Trophoblast cell (in vitro differentiated cells and primary cell): ENCODE measurements at regions not wholly inside any gene's neighbourhood (a gene's known extent, or its start where the extent isn't known, plus 50 kb on each side); places are given as distances from the start of the nearest gene placed in this dataset.

Experiments
- DNase-seq, 2 donors: peaks; one replicate each; pipeline ENCODE4 v3.0.0-alpha.2; 2016
- H2AFZ ChIP-seq: 2 replicates; pipeline ENCODE4 v1.6.1; 2013; ENCODE audit warnings: low read length, moderate library complexity, mild to moderate bottlenecking; ENCODE audit not compliant: insufficient read depth, poor library complexity
- H2AK5ac ChIP-seq: 2 replicates; pipeline ENCODE4 v1.6.1; 2013; ENCODE audit warnings: mild to moderate bottlenecking, low read length
- H2BK120ac ChIP-seq: 2 replicates; pipeline ENCODE4 v1.6.1; 2013; ENCODE audit warnings: low read length, mild to moderate bottlenecking, moderate library complexity; ENCODE audit not compliant: insufficient read depth, poor library complexity
- H2BK12ac ChIP-seq: 2 replicates; pipeline ENCODE4 v1.6.1; 2013; ENCODE audit warnings: mild to moderate bottlenecking, low read length, moderate library complexity
- H2BK5ac ChIP-seq: 2 replicates; pipeline ENCODE4 v1.6.1; 2013; ENCODE audit warnings: low read length, low read depth, moderate library complexity, mild to moderate bottlenecking; ENCODE audit not compliant: poor library complexity
- H3K14ac ChIP-seq: 2 replicates; pipeline ENCODE4 v1.6.1; 2013; ENCODE audit warnings: mild to moderate bottlenecking, low read length
- H3K18ac ChIP-seq: 2 replicates; pipeline ENCODE4 v1.6.1; 2013; ENCODE audit warnings: mild to moderate bottlenecking, low read length
- H3K23ac ChIP-seq: 2 replicates; pipeline ENCODE4 v1.6.1; 2013; ENCODE audit warnings: low read length
- H3K27ac ChIP-seq: 2 replicates; pipeline ENCODE4 v1.5.1; 2013; ENCODE audit warnings: low read depth, mild to moderate bottlenecking, inconsistent platforms, low read length, moderate library complexity
- H3K27me3 ChIP-seq: 2 replicates; pipeline ENCODE4 v1.6.1; 2013; ENCODE audit warnings: inconsistent platforms, mild to moderate bottlenecking, low read length, moderate library complexity; ENCODE audit not compliant: insufficient read depth
- H3K36me3 ChIP-seq, 2 experiments: 1 replicate in 1 of 2; 2 replicates in 1 of 2; pipeline ENCODE4 v1.6.1; 2013; ENCODE audit warnings: low read length in 2 of 2, mild to moderate bottlenecking in 2 of 2, moderate library complexity in 1 of 2; ENCODE audit not compliant: insufficient read depth in 2 of 2, control insufficient read depth in 1 of 2
- H3K4ac ChIP-seq: 2 replicates; pipeline ENCODE4 v1.6.1; 2013; ENCODE audit warnings: low read depth, mild to moderate bottlenecking, low read length, moderate library complexity
- H3K4me1 ChIP-seq, 2 experiments: 1 replicate in 1 of 2; 2 replicates in 1 of 2; pipeline ENCODE4 v1.6.1; 2013; ENCODE audit warnings: low read length in 2 of 2, mild to moderate bottlenecking in 2 of 2, moderate library complexity in 1 of 2; ENCODE audit not compliant: insufficient read depth in 2 of 2, control insufficient read depth in 1 of 2
- H3K4me2 ChIP-seq: 2 replicates; pipeline ENCODE4 v1.6.1; 2013; ENCODE audit warnings: inconsistent platforms, mild to moderate bottlenecking, low read length, moderate library complexity
- H3K4me3 ChIP-seq: 2 replicates; pipeline ENCODE4 v1.5.1; 2013; ENCODE audit warnings: mild to moderate bottlenecking, low read depth, low read length, inconsistent platforms
- H3K79me1 ChIP-seq: one replicate; pipeline ENCODE4 v1.6.1; 2013; ENCODE audit warnings: low read length
- H3K79me2 ChIP-seq: 2 replicates; pipeline ENCODE4 v1.6.1; 2013; ENCODE audit warnings: low read length, mild to moderate bottlenecking; ENCODE audit not compliant: control insufficient read depth, insufficient read depth, poor library complexity
- H3K9ac ChIP-seq: 2 replicates; pipeline ENCODE4 v1.6.1; 2013; ENCODE audit warnings: mild to moderate bottlenecking, low read length
- H3K9me3 ChIP-seq: 2 replicates; pipeline ENCODE4 v1.6.1; 2013; ENCODE audit warnings: low read depth, mild to moderate bottlenecking, control low read depth, inconsistent platforms, low read length; ENCODE audit not compliant: insufficient read depth
- H4K12ac ChIP-seq: 2 replicates; pipeline ENCODE4 v1.6.1; 2013; ENCODE audit warnings: low read depth, mild to moderate bottlenecking, low read length, moderate library complexity
- H4K8ac ChIP-seq: 2 replicates; pipeline ENCODE4 v1.6.1; 2013; ENCODE audit warnings: low read depth, mild to moderate bottlenecking, low read length, moderate library complexity
- H4K91ac ChIP-seq: one replicate; pipeline ENCODE4 v1.6.1; 2013; ENCODE audit warnings: low read depth, mild to moderate bottlenecking, low read length, moderate library complexity
- WGBS: extraction: QIAGEN DNeasy Blood & Tissue Kit; methylation state at CpG from one replicate; pipeline ENCODE4 v1.1.7; 2013; ENCODE audit warnings: missing lambda C conversion rate; ENCODE audit not compliant: insufficient read length, insufficient coverage; ENCODE audit errors: extremely low coverage; 5-methylcytosine and 5-hydroxymethylcytosine counted together

DNA sequence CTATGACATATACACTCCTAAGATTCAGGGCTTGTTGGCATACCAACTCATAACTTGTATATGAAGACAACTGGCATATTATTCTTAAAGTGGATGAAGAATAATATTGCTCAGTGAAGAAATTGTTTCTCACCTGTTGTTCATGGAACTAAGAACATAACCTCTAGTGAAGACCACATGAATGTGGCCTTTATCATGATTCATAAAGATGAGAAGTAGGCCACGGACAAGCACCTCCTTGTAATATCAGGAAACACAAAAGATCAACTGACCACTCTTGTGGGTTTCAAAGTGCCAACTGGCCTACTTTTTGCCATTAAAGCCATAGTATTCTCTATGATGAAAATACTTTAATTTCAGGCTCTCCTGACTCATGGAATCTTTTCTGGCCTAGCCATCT is 407.4 kb downstream of the GRB14 start:
- H3K79me2 ChIP-seq, result no peaks in the 10 kb centered on the region
- no peak overlapping the region for H4K12ac ChIP-seq
- no peak overlapping the region for H3K23ac ChIP-seq
- H2BK120ac ChIP-seq, result no peak overlapping the region
- H2BK12ac ChIP-seq, result no peak overlapping the region
- no peaks in the 10 kb centered on the region for H3K36me3 ChIP-seq
- DNase-seq, result no peak
- no peak overlapping the region for H4K91ac ChIP-seq
- H3K18ac ChIP-seq, result no peak overlapping the region
- no CpG with 5 or more reads among the region's 1 CpG for WGBS
- no peaks in the 10 kb centered on the region for H3K4me1 ChIP-seq
- no peaks in the 10 kb centered on the region for H3K9me3 ChIP-seq
- no peak overlapping the region for H3K14ac ChIP-seq
- no peak overlapping the region for H4K8ac ChIP-seq
- H3K9ac ChIP-seq, result no peak overlapping the region
- no peak overlapping the region for H3K4me3 ChIP-seq
- no peaks in the 10 kb centered on the region for H3K79me1 ChIP-seq
- no peak overlapping the region for H2AFZ ChIP-seq
- no peaks in the 10 kb centered on the region for H3K27me3 ChIP-seq
- no peak overlapping the region for H3K4ac ChIP-seq
- no peak overlapping the region for H2BK5ac ChIP-seq
- H2AK5ac ChIP-seq, result no peak overlapping the region
- no peak overlapping the region for H3K27ac ChIP-seq
- no peak overlapping the region for H3K4me2 ChIP-seq

- no peaks in the 10 kb centered on the region for H3K4me1 ChIP-seq
- no peak overlapping the region for H2AFZ ChIP-seq
- no peaks in the 10 kb centered on the region for H3K9me3 ChIP-seq
- H3K4me3 ChIP-seq, result no peak overlapping the region
- H3K14ac ChIP-seq, result no peak overlapping the region
- no peak overlapping the region for H3K27ac ChIP-seq
- H2AK5ac ChIP-seq, result no peak overlapping the region
- no peaks in the 10 kb centered on the region for H3K36me3 ChIP-seq
- no peaks in the 10 kb centered on the region for H3K27me3 ChIP-seq
- WGBS, result no CpG with 5 or more reads among the region's 1 CpG
- H2BK12ac ChIP-seq, result no peak overlapping the region
- H3K79me1 ChIP-seq, result no peaks in the 10 kb centered on the region
- no peaks in the 10 kb centered on the region for H3K79me2 ChIP-seq
- peak; percentile 26 to 58 for DNase-seq
- no peak overlapping the region for H2BK5ac ChIP-seq
- H3K23ac ChIP-seq, result no peak overlapping the region
- H4K8ac ChIP-seq, result no peak overlapping the region
- H2BK120ac ChIP-seq, result no peak overlapping the region
- H3K4me2 ChIP-seq, result no peak overlapping the region
- H3K4ac ChIP-seq, result no peak overlapping the region
- no peak overlapping the region for H3K9ac ChIP-seq
- no peak overlapping the region for H4K12ac ChIP-seq
- H3K18ac ChIP-seq, result no peak overlapping the region
- no peak overlapping the region for H4K91ac ChIP-seq
Measured at GRCh38 chr2:164205347-164205746, 415.9 kb downstream of the GRB14 start.

DNA sequence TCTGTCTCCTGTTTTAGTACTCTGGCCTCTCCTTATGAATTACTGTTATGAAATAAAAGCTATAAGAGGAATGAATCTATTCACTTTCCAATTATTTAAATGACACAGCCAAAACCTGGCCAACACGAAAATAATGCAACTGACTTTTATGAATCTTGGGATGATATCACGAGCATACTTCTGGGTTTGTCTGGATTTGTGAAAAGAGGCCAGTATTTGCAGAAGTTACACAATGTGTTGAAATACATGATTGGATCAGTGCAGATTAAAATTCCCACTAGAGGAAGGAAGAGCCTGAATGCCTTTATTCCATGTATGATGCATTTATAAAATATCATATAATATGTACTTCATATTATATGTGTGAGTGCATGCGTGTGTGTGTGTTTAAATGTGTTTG is 418.2 kb downstream of the GRB14 start:
- Histone ChIP-seq H2AFZ (no peak overlapping the region), H3K4ac (no peak overlapping the region), H2BK120ac (no peak overlapping the region), H2BK5ac (no peak overlapping the region), H3K79me1 (no peaks in the 10 kb centered on the region), H3K4me1 (no peaks in the 10 kb centered on the region), H3K79me2 (no peaks in the 10 kb centered on the region), H3K9ac (no peak overlapping the region), H3K27me3 (no peaks in the 10 kb centered on the region), H3K9me3 (no peaks in the 10 kb centered on the region), H2AK5ac (no peak overlapping the region), H4K8ac (no peak overlapping the region), H4K91ac (no peak overlapping the region), H3K4me3 (no peak overlapping the region), H3K23ac (no peak overlapping the region), H3K14ac (no peak overlapping the region), H3K18ac (no peak overlapping the region), H3K27ac (no peak overlapping the region), H4K12ac (no peak overlapping the region), H2BK12ac (no peak overlapping the region), H3K36me3 (no peaks in the 10 kb centered on the region), H3K4me2 (no peak overlapping the region)
- no peak for DNase-seq
- WGBS, result no CpG with 5 or more reads among the region's 3 CpGs

- no peak overlapping the region for H3K14ac ChIP-seq
- H3K79me1 ChIP-seq, result no peaks in the 10 kb centered on the region
- H2AK5ac ChIP-seq, result no peak overlapping the region
- no peaks in the 10 kb centered on the region for H3K36me3 ChIP-seq
- H4K91ac ChIP-seq, result no peak overlapping the region
- H2BK12ac ChIP-seq, result no peak overlapping the region
- no peaks in the 10 kb centered on the region for H3K27me3 ChIP-seq
- H3K18ac ChIP-seq, result no peak overlapping the region
- H3K23ac ChIP-seq, result no peak overlapping the region
- no peak overlapping the region for H4K12ac ChIP-seq
- H4K8ac ChIP-seq, result no peak overlapping the region
- no peak overlapping the region for H3K9ac ChIP-seq
- no peak overlapping the region for H3K4me3 ChIP-seq
- H2BK5ac ChIP-seq, result no peak overlapping the region
- no peak overlapping the region for H3K4me2 ChIP-seq
- no peaks in the 10 kb centered on the region for H3K4me1 ChIP-seq
- no peak overlapping the region for H3K4ac ChIP-seq
- H2AFZ ChIP-seq, result no peak overlapping the region
- H3K79me2 ChIP-seq, result no peaks in the 10 kb centered on the region
- no peak for DNase-seq
- WGBS, result no CpG with 5 or more reads among the region's 1 CpG
- H3K9me3 ChIP-seq, result no peaks in the 10 kb centered on the region
- H3K27ac ChIP-seq, result no peak overlapping the region
- no peak overlapping the region for H2BK120ac ChIP-seq
Measured at GRCh38 chr2:164198256-164198655, 423.0 kb downstream of the GRB14 start.
